ENCODE measurements at regions not wholly inside any gene's neighbourhood (a gene's known extent, or its start where the extent isn't known, plus 50 kb on each side); places are given as distances from the start of the nearest gene placed in this dataset.
"Not testable (repeated sequence)": the region's sequence is repeated elsewhere in the genome, so short reads cannot be mapped to it uniquely, and the experiment has no call there.

DNA sequence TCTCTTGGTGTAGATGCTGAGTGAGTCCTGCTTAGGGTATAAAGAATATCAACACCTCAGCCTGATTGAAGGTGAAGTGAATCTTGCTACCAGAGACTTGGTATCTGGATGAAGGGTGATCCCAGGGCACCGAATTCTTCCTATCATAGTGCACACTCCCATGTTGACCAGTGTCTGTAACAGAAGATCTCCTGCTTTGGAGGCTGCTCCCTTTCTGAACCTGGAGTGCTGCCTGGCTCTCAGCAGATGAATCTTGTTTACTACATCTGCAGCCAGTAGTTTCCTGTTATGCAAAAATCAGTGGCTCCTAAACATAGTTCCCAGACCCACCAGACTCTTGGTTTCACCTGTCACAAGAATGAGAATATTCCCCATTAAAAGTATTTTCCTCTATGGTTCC is 191.7 kb upstream of the GK2 start:
- H3K27me3 ChIP-seq (ENCODE audit: insufficient read depth, low read length), result no peaks in the 10 kb centered on the region
- H3K79me2 ChIP-seq (ENCODE audit: insufficient read depth, low read length), result no peaks in the 10 kb centered on the region
- DNase-seq (ENCODE audit: insufficient read length, low spot score, missing footprints), result no peak
- H2AFZ ChIP-seq (ENCODE audit: low read length), result no peak overlapping the region
- TF ChIP-seq, protein P1, sequence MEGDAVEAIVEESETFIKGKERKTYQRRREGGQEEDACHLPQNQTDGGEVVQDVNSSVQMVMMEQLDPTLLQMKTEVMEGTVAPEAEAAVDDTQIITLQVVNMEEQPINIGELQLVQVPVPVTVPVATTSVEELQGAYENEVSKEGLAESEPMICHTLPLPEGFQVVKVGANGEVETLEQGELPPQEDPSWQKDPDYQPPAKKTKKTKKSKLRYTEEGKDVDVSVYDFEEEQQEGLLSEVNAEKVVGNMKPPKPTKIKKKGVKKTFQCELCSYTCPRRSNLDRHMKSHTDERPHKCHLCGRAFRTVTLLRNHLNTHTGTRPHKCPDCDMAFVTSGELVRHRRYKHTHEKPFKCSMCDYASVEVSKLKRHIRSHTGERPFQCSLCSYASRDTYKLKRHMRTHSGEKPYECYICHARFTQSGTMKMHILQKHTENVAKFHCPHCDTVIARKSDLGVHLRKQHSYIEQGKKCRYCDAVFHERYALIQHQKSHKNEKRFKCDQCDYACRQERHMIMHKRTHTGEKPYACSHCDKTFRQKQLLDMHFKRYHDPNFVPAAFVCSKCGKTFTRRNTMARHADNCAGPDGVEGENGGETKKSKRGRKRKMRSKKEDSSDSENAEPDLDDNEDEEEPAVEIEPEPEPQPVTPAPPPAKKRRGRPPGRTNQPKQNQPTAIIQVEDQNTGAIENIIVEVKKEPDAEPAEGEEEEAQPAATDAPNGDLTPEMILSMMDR (IDR thresholded peaks at IDR 0.05; ENCODE audit: extremely low read depth, low read depth, low read length), result no peak
- H3K36me3 ChIP-seq (ENCODE audit: insufficient read depth, low read length), result no peaks in the 10 kb centered on the region
- no peak overlapping the region for H3K4me2 ChIP-seq (ENCODE audit: insufficient read depth, low read length)
- H3K4me3 ChIP-seq (ENCODE audit: insufficient read depth, low read length), result no peak overlapping the region
- H3K4me1 ChIP-seq (ENCODE audit: insufficient read depth, low read length), result no peaks in the 10 kb centered on the region
- no peaks in the 10 kb centered on the region for H3K9me3 ChIP-seq (ENCODE audit: low read depth, low read length)
- H3K27ac ChIP-seq (ENCODE audit: low read depth, low read length), result no peak overlapping the region
- no peaks in the 10 kb centered on the region for H4K20me1 ChIP-seq (ENCODE audit: insufficient read depth, low read length)

DNA sequence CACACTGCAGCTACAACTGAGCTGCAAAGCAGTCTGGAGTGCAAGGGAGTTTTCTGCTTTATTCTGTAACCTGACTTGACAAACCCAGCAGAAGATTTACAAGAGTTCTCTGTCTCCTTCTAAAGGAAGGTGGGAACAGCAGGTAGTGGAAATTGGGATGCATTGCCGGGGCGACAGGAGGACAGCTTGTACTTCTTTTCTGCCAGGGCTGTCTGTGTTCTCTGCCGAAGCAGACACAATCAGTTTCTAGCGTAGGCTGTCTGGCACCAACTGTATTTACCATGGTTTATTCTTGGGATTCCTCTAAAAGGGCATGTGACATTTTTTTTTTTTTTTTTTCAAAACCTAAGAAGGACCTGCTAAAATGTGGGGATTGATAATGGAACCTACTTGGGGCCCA is 190.8 kb upstream of the GK2 start:
- Histone ChIP-seq H3K4me2 (ENCODE audit: insufficient read depth, low read length) (no peak overlapping the region), H3K4me3 (ENCODE audit: insufficient read depth, low read length) (no peak overlapping the region), H3K4me1 (ENCODE audit: insufficient read depth, low read length) (no peaks in the 10 kb centered on the region), H3K36me3 (ENCODE audit: insufficient read depth, low read length) (no peaks in the 10 kb centered on the region), H2AFZ (ENCODE audit: low read length) (no peak overlapping the region), H4K20me1 (ENCODE audit: insufficient read depth, low read length) (no peaks in the 10 kb centered on the region), H3K27ac (ENCODE audit: low read depth, low read length) (no peak overlapping the region), H3K9me3 (ENCODE audit: low read depth, low read length) (no peaks in the 10 kb centered on the region), H3K27me3 (ENCODE audit: insufficient read depth, low read length) (no peaks in the 10 kb centered on the region), H3K79me2 (ENCODE audit: insufficient read depth, low read length) (no peaks in the 10 kb centered on the region)
- TF ChIP-seq, protein P1 (IDR thresholded peaks at IDR 0.05; ENCODE audit: extremely low read depth, low read depth, low read length), result no peak
- DNase-seq (ENCODE audit: insufficient read length, low spot score, missing footprints), result no peak

DNA sequence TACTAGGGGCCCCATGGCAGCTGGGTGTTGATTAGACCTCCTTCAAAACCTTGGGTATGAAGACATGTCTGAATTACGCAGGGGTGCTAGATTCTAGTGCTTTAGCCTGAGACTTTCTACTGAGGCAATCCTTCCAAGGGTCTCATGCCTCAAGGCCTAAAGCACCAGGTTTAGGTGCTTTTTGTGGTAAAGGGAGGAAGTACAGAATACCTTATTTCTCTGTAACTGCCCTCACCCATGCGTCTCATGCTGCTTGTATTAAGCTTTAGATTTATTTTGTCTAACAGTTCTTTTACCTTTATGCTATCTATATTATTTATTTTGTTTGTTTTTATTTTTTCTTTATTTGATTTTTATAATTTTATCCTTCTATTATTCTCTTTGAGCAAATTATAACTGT is 190.2 kb upstream of the GK2 start:
- H3K4me2 ChIP-seq (ENCODE audit: insufficient read depth, low read length), result no peak overlapping the region
- no peaks in the 10 kb centered on the region for H3K36me3 ChIP-seq (ENCODE audit: insufficient read depth, low read length)
- DNase-seq (ENCODE audit: insufficient read length, low spot score, missing footprints), result no peak
- H4K20me1 ChIP-seq (ENCODE audit: insufficient read depth, low read length), result no peaks in the 10 kb centered on the region
- H3K4me3 ChIP-seq (ENCODE audit: insufficient read depth, low read length), result no peak overlapping the region
- H3K4me1 ChIP-seq (ENCODE audit: insufficient read depth, low read length), result no peaks in the 10 kb centered on the region
- no peak overlapping the region for H2AFZ ChIP-seq (ENCODE audit: low read length)
- H3K27me3 ChIP-seq (ENCODE audit: insufficient read depth, low read length), result no peaks in the 10 kb centered on the region
- TF ChIP-seq, protein P1 (IDR thresholded peaks at IDR 0.05; ENCODE audit: extremely low read depth, low read depth, low read length), result no peak
- no peak overlapping the region for H3K27ac ChIP-seq (ENCODE audit: low read depth, low read length)
- H3K79me2 ChIP-seq (ENCODE audit: insufficient read depth, low read length), result no peaks in the 10 kb centered on the region
- no peaks in the 10 kb centered on the region for H3K9me3 ChIP-seq (ENCODE audit: low read depth, low read length)

DNA sequence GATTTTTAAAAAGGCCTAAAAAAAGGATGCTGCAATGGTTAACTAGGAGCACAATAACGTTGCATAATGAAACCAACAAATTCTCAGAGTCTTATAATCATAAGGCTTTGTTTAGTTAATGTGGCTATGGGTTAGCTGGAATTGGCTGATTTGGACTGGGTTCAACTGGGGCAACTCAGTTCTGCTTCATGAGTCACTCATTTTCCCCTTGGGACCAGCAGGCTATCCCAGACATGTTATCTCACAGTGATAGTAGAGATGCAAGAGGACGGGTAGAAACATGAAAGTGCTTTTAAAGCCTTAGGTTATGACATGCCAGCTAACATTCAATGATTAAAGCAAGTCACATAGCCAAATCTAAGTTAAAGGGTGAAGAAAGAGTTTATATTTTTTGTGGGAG is 189.2 kb upstream of the GK2 start:
- H3K4me1 ChIP-seq (ENCODE audit: insufficient read depth, low read length), result no peaks in the 10 kb centered on the region
- no peak overlapping the region for H2AFZ ChIP-seq (ENCODE audit: low read length)
- H3K9me3 ChIP-seq (ENCODE audit: low read depth, low read length), result no peaks in the 10 kb centered on the region
- no peaks in the 10 kb centered on the region for H3K27me3 ChIP-seq (ENCODE audit: insufficient read depth, low read length)
- H3K79me2 ChIP-seq (ENCODE audit: insufficient read depth, low read length), result no peaks in the 10 kb centered on the region
- no peak for DNase-seq (ENCODE audit: insufficient read length, low spot score, missing footprints)
- no peak overlapping the region for H3K4me2 ChIP-seq (ENCODE audit: insufficient read depth, low read length)
- H3K4me3 ChIP-seq (ENCODE audit: insufficient read depth, low read length), result no peak overlapping the region
- H3K27ac ChIP-seq (ENCODE audit: low read depth, low read length), result no peak overlapping the region
- no peaks in the 10 kb centered on the region for H4K20me1 ChIP-seq (ENCODE audit: insufficient read depth, low read length)
- no peaks in the 10 kb centered on the region for H3K36me3 ChIP-seq (ENCODE audit: insufficient read depth, low read length)
- TF ChIP-seq, protein P1 (IDR thresholded peaks at IDR 0.05; ENCODE audit: extremely low read depth, low read depth, low read length), result no peak

DNA sequence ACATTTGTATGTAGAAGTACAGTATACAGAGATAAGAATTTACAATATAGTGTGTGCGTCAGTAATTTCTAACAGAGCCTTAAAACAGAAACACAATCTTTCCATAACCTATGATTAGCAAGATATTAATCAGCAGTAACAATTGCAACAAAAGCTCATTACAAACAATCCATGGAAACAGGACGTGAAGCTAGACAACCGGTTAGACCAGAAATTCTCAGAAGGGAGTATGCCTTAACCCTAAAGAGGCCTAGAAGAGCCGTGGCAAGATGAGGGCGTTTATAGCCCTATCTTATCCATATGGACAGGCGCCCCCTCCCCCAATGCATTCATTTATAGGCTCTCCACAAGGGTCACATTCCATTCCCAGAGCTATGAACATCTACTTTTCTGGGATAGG is 184.2 kb upstream of the GK2 start:
- not testable (repeated sequence) for H3K4me2 ChIP-seq (ENCODE audit: insufficient read depth, low read length); H3K9me3 ChIP-seq (ENCODE audit: low read depth, low read length); H3K27me3 ChIP-seq (ENCODE audit: insufficient read depth, low read length); H3K4me1 ChIP-seq (ENCODE audit: insufficient read depth, low read length); DNase-seq (ENCODE audit: insufficient read length, low spot score, missing footprints); H3K79me2 ChIP-seq (ENCODE audit: insufficient read depth, low read length); H2AFZ ChIP-seq (ENCODE audit: low read length); H4K20me1 ChIP-seq (ENCODE audit: insufficient read depth, low read length); H3K4me3 ChIP-seq (ENCODE audit: insufficient read depth, low read length); H3K36me3 ChIP-seq (ENCODE audit: insufficient read depth, low read length); H3K27ac ChIP-seq (ENCODE audit: low read depth, low read length)
